ENCODE measurements at regions not wholly inside any gene's neighbourhood (a gene's known extent, or its start where the extent isn't known, plus 50 kb on each side); places are given as distances from the start of the nearest gene placed in this dataset.
"Not testable (repeated sequence)": the region's sequence is repeated elsewhere in the genome, so short reads cannot be mapped to it uniquely, and the experiment has no call there.

DNA sequence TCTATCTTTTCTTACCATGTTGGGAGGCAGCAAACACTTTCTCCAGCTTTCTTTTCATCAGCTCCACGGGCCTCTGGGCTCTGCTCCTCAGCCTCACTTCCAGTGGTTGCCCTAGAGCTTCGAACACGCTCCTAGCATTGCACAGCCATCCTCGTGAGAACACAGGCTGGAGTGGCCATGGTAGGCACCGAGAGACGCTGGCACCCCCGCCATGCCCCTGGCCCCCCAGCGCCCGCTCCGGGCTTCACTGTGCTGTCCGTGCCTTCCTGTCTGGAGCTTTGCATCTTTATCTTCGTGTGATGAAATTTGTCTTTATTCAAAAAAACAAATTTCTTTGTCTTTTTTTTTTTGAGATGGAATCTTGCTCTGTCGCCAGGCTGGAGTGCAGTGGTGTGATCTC is 352.2 kb downstream of the TMEM121 start:
- no peak for DNase-seq (ENCODE audit: low read depth)
- H3K4me3 ChIP-seq (ENCODE audit: low read length) = no peak overlapping the region
- TF ChIP-seq, protein P1, sequence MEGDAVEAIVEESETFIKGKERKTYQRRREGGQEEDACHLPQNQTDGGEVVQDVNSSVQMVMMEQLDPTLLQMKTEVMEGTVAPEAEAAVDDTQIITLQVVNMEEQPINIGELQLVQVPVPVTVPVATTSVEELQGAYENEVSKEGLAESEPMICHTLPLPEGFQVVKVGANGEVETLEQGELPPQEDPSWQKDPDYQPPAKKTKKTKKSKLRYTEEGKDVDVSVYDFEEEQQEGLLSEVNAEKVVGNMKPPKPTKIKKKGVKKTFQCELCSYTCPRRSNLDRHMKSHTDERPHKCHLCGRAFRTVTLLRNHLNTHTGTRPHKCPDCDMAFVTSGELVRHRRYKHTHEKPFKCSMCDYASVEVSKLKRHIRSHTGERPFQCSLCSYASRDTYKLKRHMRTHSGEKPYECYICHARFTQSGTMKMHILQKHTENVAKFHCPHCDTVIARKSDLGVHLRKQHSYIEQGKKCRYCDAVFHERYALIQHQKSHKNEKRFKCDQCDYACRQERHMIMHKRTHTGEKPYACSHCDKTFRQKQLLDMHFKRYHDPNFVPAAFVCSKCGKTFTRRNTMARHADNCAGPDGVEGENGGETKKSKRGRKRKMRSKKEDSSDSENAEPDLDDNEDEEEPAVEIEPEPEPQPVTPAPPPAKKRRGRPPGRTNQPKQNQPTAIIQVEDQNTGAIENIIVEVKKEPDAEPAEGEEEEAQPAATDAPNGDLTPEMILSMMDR (conservative IDR thresholded peaks at IDR 0.05; ENCODE audit: low read length) = no peak

DNA sequence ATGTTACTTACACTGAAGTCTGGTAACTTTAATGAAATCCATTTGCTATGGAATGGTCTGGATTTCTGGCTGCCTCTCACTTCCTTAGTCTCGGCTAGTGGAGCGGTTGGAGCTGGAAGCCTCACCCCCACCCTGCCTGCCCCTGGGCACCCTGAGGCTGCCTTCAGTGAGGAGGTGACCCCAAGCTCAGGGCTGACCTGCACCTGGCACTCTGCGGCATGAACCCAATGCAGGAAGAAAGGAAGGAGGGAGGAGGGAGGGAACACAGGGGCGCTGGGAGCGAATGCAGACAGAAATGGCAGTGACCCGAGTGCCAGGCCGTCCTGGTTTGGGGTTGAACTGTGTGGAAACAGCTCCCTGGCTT is 353.1 kb downstream of the TMEM121 start:
- TF ChIP-seq, protein P1 (conservative IDR thresholded peaks at IDR 0.05; ENCODE audit: low read length) = no peak
- DNase-seq (ENCODE audit: low read depth) = no peak
- no peak overlapping the region for H3K4me3 ChIP-seq (ENCODE audit: low read length)

DNA sequence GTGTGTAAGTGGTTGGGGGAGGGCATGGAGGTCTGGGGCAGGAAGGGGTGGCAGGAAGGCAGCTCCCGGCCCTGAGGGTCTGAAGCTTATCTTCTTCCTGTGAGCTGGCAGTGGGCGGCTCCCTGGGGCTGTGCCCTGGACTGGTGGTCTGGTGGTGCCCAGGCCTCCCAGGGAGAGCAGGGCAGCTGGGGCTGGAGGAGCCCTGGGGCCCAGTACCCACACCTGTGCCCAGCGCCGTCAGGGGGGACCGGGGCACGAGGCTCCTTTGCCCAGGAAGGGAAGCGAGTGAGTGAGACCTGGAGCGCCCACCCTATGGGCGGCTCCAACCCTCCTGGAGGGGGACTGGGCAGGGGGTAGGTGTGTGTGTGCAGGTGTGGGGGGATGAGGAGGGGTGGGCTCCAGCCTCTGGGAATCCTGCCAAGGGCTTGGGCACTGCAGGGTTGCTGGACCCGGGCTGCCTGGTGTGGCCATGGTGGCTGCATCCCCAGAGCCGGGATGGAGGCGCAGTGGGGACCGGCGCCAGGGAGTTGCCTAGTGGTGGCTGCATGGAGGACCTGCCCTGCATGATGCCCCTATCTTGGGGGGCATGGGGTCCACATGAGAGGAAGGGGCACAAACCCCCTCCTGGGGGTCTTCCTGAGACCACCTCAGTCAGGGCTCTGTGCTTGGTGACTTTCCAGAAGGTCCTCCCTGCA is 353.6 kb downstream of the TMEM121 start:
- no peak for DNase-seq (ENCODE audit: low read depth)
- TF ChIP-seq, protein P1 (conservative IDR thresholded peaks at IDR 0.05; ENCODE audit: low read length) = no peak
- H3K4me3 ChIP-seq (ENCODE audit: low read length) = no peak overlapping the region

DNA sequence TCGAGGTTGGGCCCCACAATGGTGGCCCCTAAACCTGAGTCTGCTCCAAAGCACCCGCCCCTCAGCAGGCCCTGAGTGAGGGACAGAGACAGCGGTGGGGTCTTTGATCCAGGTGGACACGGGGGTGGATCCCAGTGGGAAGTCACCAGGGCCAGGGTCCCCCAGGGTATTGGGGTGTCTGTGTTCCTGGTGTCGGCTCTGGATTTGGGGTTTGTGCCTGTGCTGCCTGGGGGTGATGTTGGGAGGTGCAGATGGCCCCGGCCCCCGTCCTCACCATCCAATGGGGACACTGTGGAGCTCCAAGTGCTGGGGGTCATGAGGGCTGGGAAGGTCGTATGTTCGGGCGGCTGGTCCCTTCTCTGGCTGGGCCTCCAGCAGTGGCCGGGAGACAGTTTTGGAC is 354.2 kb downstream of the TMEM121 start:
- no peak for DNase-seq (ENCODE audit: low read depth)
- no peak overlapping the region for H3K4me3 ChIP-seq (ENCODE audit: low read length)
- TF ChIP-seq, protein P1 (conservative IDR thresholded peaks at IDR 0.05; ENCODE audit: low read length) = no peak

DNA sequence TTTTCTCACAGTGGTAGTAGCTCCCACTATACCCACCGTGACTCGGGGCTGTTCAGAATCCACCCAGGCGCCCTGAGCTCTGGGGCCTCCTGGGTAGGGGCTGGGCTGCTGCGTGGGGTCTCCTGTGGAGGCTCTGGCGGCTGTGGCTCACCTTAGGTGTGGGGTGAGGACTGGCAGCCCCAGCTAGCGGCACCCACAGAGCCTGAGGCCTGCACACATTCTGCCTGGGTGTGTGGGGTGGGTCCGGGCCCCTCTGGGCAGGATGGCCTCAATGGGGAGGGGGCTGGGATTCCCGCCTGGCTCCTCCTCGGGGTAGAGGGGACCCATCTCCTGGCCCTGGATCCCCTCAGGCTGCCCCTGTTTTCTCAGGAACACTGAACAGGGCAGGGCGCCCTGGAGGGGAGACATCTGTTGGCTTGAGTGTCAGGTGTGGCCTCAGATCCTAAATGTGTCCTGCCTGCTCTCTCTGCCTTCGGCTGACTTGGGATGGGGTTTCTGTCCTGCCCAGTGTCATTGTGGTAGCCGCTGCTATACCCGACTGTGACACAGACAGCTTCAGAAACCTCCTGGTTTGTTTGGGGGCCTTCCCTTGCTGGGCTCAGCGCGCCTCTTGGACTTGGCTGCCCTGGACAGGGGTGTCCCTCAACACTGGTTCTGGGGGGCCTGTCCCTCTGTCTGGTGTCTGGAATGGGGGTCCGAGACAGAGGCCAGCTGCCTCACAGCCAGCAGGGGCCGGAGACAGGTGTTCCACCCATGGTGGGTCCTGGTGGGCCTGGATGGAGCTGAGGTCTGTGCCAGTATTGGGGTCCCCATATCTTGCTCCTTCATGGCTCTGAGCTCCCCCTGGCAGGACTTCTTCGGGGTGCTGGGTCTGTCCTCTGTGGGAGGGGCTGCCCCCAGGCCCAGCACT is 354.9 kb downstream of the TMEM121 start:
- H3K4me3 ChIP-seq (ENCODE audit: low read length) = no peak overlapping the region
- DNase-seq (ENCODE audit: low read depth) = no peak
- TF ChIP-seq, protein P1 (conservative IDR thresholded peaks at IDR 0.05; ENCODE audit: low read length) = no peak

DNA sequence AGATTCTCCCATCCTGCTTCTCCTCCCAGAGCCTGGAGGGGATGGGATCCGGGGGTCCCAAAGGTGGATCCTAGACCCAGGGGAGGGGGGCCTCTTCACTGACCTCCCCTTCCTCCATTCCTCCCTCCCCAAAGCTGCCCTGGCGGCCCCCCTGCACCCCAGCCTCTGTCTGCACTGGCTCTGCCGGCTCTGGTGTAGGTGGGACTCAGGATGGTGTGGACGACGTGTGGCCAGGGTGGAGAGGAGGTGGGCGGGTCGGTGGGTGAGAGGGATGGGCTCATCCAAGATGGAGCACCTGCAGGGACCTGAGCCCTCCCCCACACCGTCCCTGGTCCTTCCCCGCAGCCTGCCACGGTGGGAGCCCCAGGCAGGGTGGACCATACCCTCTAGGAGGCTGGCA is 355.6 kb downstream of the TMEM121 start:
- H3K4me3 ChIP-seq (ENCODE audit: low read length); DNase-seq (ENCODE audit: low read depth): not testable (repeated sequence)

DNA sequence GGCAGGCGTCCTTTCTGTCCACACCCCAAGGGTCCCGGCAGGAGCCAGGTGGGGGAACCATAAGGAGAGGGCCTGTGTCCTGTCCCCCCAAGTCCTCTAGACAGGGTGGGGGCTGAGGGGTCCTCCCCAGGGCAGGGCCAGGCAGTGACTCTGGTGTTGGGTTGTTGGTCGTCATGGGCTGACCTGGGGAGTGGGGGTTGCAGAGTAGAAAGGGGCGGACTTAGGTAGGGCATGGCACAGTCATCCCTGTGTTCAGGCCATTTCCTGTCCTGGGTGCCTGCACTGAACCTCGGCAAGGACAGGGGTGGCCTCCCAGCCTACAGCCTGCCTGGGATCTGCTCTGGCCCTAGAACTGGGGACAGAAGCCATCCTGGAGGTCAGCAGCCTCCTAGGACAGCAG is 356.2 kb downstream of the TMEM121 start:
- H3K4me3 ChIP-seq (ENCODE audit: low read length) = no peak overlapping the region
- TF ChIP-seq, protein P1 (conservative IDR thresholded peaks at IDR 0.05; ENCODE audit: low read length) = no peak
- DNase-seq (ENCODE audit: low read depth) = no peak
